Suppressor macrophage treated with lipopolysaccharide for 4 hours (primary cell): ENCODE measurements at regions not wholly inside any gene's neighbourhood (a gene's known extent, or its start where the extent isn't known, plus 50 kb on each side); places are given as distances from the start of the nearest gene placed in this dataset.

Source experiments
- DNase-seq: peaks from one replicate; pipeline ENCODE4 v3.0.0-alpha.2; 2020

DNA sequence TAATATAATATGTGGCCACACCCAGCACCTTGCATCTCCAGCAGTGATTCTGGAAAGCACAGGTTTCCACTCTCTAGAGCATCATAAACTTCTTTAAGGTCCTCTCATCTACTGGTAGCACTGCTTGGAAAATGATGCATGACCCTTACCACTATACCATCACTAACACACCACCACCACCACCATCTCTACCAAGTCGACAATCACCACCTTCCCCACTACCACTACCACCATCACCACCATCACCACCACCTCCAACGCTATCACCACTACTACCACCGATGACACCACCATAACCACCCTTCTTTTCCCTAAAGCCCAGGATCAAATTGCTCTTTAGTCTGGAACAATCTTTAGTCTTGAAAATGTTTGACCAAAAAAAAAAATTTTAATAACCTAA is 390.4 kb downstream of the SUCLA2 start:
- DNase-seq = no peak

DNA sequence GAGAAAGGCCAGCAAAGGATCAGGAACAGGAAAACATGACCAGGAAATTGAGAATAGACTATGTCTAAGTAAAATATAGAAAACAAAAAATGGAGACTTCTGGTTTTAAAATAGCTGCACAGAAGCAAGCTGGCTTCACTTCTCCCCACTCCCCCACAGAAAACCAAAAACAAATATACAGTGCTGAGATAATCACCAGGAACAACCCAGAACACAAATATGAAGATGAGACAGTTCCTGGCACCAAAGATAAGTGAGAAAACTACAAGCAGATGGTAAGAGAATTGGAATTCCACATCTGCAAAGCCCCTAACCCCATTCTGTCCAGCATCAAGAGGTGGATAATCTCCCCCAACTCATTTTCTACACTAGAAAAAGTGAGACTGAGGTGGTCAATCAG is 397.7 kb downstream of the SUCLA2 start:
- DNase-seq = no peak

DNA sequence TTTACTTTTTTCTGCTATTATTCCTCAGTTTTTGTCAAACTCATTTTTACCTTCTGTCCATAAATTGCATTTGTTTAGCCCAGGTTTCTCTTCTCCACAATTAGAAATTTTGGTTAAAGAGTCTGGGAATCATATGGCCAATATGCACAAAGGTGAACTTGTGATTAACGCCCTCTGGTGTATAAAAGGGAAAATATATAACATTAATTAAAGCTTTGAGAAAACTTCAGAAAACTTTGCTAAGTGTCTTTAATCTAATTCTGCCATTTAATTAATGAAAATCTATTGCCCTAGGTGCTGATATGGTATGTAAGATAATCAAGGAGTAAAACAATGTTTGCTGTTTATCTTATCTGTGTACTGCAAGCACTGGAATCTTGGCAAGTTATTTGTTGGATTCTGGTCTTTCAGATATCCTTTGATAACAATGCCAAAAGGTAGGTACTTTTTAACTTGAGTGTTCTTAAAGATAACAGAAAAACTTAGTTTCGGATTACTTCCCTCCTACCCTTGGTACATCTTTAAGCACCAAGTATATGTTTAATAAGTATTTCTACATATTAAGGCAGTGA is 402.6 kb downstream of the SUCLA2 start:
- no peak for DNase-seq

DNA sequence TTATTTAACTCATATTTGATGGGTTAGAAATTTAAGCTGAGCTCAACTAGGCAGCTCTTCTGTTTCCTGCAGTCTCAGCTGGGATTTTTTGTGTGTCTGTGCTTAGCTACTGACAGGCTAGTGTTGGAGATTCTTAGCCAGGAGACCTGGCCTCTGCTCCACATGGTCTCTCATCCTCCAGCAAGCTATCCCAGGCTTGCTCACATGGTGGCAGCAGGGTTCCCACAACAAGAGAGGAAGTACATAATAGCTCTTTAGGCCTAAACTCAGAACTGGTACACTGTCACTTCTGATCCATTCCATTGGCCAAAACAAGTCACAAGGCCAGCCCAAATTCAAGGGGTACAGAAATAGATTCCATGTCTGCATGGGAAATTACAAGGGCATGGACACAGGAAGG is 406.2 kb downstream of the SUCLA2 start:
- peak; percentile 11 for DNase-seq

GRCh38 chr13:47592256-47592655 is 408.8 kb downstream of the SUCLA2 start:
- DNase-seq = no peak

- DNase-seq = no peak
These were observed 412.4 kb downstream of the SUCLA2 start for GRCh38 chr13:47588676-47589075.

DNA sequence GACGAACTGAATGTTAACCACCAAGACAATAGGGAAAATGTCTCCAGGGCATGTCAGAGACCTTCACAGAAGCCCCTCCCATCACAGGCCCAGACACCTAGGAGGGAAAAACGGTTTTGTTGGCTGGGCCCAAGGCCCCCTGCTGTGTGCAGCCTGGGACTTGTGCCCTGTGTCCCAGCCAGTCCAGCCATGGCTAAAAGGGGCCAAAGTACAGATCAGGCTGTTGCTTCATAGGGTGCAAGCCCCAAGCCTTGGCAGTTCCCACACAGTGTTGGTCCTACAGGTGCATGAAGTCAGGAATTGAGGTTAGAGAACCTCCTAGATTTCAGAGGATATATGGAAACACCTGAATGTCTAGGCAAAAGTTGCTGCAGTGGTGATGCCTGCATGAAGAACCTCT is 428.7 kb downstream of the SUCLA2 start:
- no peak for DNase-seq

GRCh38 chr13:47564041-47564440 is 437.0 kb downstream of the SUCLA2 start:
- DNase-seq = no peak

- DNase-seq = no peak
These were observed 444.4 kb downstream of the SUCLA2 start for GRCh38 chr13:47556703-47557102.

DNA sequence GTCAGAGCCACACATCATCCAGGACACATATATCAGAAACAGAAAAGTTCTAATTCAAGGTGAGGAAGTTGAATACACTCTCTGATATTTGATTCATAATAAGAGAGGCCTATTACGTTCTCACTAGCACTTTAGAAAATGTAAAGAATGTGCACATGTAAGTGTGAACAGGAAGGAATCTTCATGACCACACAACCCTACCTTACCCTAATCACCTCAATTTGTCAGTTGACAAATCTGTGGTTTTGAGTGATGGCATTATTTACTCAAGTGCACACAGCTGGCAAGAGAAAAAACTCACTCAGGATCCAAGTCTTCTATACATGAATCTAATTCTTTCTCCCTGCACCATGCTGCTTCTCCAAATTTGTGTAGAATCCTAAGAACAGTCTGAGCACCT is 445.8 kb downstream of the SUCLA2 start:
- no peak for DNase-seq

- DNase-seq = no peak
These were observed 447.6 kb downstream of the SUCLA2 start for GRCh38 chr13:47553329-47553977.

DNA sequence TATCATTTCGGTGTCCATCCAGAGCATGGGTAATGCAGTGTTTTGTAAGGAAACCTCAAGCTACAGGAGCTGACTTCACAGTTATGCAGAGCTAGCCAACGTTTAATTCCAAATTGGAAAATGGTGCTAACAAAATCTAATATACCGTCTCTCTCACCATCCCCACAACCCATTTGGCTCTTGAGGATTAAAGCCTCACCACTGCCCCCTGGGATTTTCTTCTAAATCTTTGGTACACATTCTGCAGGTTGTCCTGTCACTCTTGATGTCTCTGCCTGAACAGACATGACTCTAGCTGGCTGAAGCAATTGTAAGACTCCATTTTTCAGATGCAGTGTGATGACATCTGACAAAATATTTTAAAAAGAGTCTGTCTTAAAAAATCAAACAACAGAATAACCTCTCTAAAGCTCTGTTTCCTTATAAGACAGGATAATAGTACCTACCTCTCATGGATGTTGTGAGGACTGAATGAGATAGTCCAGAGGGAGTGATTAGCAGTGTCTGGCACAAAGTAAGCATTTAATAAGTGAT is 451.8 kb downstream of the SUCLA2 start:
- no peak for DNase-seq

DNA sequence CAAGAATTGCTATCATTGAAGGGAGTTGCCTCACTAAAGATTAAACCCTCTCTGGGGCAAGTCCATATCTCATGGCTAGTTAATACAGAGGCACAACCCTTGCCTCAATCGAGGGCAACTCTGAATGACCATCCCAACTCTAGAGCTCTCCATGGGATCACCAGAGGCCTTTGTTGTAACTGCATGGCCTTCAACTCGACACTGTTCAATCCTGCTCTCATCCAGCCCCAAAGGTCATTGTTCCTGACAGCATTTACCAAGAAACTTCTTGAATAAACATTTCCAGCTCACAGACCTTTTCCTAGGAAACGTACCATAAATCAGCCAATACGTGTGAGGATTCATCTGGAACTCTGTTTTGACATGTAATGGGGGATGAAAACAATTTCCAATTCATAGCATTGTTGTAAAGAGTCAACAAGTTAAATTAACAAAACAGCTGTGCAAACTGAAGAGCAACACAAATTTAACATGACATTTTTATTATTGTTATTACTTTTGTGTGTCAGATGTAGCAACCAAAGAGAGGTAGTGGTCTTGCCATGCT is 452.7 kb downstream of the SUCLA2 start:
- no peak for DNase-seq

DNA sequence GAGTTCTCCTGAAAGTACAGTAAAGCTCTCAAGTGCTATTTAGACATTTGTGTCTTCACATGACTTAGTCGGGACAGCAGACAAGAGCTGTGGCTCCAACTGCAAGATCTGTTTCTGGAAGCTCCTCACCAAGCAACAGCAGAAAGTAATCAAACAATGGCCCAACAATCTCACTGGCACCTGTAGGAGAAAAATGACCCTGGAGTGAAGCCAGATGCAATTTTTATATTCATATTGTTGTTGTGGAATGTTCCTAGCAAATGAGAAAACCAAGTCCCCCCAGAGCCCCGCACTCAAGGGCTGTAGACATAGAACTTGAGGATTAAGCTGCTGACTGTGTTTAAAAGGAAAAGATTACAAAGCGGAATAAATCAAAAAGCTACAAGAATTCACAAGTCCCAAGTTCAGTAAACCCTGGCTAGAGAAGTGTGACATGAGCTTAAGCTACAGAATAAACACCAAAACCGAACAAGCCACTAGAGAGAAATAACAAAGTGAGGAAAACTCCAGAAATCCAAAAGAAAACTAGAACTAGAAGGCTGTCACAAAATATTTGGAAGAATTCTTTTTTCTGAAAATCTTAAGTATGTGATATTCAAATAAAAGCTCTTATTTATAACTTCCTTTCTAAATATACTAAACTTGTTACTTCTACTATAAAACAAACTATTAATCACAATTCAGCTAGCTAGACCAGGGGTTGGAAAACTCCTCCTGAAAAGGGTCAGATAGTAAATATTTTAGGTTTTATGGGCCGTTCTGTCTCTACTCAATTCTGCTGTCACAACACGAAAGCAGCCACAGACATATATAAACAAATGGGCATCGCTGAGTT is 454.5 kb downstream of the SUCLA2 start:
- DNase-seq = no peak

- DNase-seq = no peak
These were observed 455.7 kb downstream of the SUCLA2 start for GRCh38 chr13:47545201-47546024.

DNA sequence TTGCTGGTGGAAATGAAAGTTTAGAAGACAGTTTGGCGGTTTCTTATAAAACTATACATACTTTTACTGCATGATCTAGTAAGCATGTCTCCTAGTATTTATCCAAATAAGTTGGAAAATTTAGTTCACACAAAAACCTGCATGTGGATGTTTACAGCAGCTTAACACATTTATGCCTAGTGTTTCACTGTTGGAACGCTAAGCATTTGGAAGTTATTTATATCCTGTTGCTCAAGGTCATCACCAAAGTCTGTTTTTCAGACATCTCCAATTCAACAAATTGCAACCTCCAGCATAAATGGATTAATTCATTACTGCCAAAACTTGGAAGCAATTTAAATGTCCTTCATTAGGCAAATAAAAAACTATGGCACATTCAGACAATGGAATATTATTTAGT is 461.8 kb downstream of the SUCLA2 start:
- DNase-seq = no peak

GRCh38 chr13:47523771-47524170 is 477.3 kb downstream of the SUCLA2 start:
- DNase-seq = no peak

DNA sequence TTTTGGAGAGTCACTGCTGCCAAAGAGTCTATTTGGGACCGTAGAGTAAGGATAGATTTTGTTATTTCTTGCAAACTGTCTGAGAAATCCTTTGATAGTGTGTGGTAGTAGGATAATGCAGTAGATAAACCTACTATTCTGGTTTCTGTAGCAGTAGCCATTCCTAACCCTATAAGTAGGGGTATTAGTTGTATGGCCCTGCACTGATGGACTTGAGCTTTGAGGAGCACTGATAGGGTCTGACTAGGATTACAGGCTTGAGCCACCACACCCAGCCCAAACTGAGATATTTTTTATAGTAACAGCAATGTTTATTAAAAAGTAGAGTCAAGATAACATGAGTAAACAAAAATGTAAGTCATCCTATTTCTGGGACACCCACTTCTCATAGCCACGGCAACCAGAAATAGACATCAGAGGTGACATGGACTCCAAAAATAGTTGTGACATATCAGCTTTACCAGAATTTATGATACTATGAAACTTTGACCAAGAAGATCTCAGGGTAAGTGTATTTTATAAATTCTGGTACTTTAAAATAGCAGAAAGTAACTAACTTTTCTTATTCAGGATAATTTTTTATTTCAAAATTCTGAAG is 479.1 kb downstream of the SUCLA2 start:
- peak; percentile 35 for DNase-seq

DNA sequence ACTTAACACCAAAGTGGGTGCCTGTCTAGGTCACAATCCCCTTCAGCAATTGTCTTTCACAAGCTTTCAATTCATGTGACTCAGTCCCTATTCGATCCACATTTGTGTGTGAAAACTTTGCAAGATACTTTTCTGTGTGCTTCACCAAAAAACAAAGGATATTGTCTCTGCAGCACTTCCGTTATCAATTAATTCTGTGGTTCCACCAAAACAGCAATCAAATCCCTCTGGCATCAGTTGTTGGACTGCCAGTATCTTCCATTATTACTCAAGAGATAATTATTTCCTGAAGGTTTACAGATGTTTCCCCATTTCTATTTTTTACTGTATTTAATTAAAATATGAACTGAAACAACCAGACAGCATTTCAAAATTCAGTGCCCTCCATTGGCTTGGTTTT is 481.4 kb downstream of the SUCLA2 start:
- DNase-seq = no peak

DNA sequence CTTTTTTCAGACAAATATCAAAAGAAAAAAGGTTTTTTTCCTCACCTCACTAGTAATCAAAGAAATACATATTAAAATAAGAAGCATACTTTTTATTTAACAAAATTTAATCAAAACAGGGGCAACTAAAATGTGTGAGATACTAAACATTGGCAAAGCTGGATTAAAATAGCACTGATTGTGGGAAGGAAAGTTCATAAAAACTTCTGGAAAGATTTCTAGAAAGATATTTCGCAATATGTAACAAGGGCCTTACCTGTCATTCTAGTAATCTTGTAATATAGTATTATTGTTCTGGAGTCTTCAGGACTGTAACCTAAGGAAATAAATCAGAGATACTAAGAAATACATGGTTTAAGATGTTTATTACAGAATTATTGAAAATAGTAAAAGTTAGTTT is 482.5 kb downstream of the SUCLA2 start:
- DNase-seq = no peak

GRCh38 chr13:47511647-47512046 is 489.4 kb downstream of the SUCLA2 start:
- DNase-seq = no peak

DNA sequence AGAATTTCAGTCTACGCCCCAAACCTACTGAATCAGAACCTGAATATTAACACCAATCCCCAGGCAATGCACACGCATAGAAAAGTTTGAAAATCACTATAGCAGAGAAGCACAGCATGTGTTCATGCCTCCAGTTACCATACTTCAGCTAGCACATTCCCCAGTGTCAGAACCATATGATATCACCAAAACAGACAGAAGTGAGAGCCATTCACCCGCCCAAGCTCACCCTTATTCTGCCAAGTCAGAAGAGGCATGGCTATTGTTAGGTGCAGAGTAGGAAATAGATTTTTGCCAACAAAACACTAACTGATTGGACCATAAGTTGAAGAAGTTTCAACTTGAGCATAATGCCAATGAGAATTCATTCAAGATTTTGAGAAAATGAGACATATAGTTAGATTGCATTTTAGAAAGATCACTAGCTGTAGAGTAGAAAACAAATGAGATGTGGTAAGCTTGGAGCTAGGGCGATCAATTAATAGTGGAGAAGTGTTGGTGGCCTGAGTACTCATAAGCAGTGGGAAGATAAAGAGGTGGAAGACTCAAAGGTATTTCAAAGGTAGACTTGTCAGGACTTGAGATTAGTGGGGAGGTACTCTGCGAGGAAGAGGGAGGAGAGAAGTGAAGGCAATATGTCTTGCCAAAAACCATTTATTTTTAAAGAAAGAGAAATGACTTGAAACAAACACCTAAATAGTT is 492.4 kb downstream of the SUCLA2 start:
- no peak for DNase-seq
